ENCODE measurements at regions not wholly inside any gene's neighbourhood (a gene's known extent, or its start where the extent isn't known, plus 50 kb on each side); places are given as distances from the start of the nearest gene placed in this dataset.
"Not testable (repeated sequence)": the region's sequence is repeated elsewhere in the genome, so short reads cannot be mapped to it uniquely, and the experiment has no call there.

DNA sequence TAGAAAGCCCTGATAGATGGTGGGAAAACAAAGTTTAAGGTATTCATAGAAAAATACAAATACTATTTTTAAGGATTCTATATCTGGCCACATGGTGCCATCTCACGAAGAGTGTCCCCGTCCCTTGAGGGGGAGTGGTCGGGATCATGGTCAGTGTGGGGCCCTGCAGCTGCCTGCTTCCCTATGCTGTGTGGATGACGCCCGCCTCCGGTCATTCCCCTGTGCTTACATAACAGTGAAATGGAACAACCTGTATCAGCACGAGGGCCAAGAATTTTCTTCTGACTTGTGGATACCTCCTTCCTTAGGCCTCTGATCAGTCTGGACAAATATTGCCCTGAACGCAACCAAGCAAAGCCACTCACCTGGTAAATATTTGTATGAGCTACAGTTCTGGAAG is 2724.1 kb upstream of the TPTE start:
- H3K9me3 ChIP-seq (ENCODE audit: control insufficient read depth, low read length, poor library complexity, severe bottlenecking); H3K36me3 Mint-ChIP-seq (ENCODE audit: low read depth); H3K4me3 Mint-ChIP-seq; H3K4me1 Mint-ChIP-seq; DNase-seq; ATAC-seq; H3K27me3 Mint-ChIP-seq; H3K27ac Mint-ChIP-seq: not testable (repeated sequence)

DNA sequence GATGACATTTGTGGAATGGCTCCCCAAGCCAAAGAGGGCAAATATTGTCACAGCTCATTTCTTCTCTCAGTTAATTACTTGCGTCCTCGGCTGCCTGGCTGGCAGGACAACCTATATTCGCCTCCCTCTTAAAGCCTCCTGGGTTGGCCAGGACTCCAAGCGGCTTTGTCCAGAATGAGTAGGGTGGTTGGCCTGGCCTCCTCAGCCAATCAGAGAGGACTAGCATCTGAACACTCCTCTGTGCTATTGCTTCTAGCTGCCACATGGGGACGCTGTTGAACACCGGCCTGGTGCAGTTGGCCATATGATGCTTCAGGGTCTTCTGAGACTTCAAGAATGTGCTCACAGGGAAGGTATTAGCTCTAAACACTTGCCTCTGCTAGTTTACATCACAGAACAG is 2722.9 kb upstream of the TPTE start:
- H3K9me3 ChIP-seq (ENCODE audit: control insufficient read depth, low read length, poor library complexity, severe bottlenecking); H3K4me1 Mint-ChIP-seq; ATAC-seq: not testable (repeated sequence)

DNA sequence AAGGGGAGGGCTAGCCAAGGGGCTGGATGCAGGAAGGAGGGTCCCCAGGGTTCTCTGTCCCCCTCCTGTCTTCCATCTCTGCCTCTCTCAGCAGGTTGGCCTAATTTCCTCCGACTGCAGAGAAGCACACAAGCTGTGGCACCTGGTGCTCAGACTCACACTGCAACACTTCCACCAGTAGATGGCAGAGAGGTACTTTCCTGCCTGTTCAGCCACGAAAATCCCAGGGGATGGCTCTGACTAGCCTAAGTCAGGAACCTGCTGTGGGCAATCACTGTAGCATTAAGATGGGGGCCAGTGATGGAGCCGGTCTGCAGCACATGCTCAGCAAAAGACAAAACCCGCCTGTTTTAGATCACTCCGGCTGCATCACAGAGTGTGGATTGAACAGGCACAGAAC is 2721.7 kb upstream of the TPTE start:
- not testable (repeated sequence) for H3K27me3 Mint-ChIP-seq; ATAC-seq; H3K27ac Mint-ChIP-seq; H3K36me3 Mint-ChIP-seq (ENCODE audit: low read depth); DNase-seq; H3K4me3 Mint-ChIP-seq; H3K9me3 ChIP-seq (ENCODE audit: control insufficient read depth, low read length, poor library complexity, severe bottlenecking); H3K4me1 Mint-ChIP-seq

More for the DNA sequence above, 2722.9 kb upstream of the TPTE start:
- not testable (repeated sequence) for DNase-seq; H3K27ac Mint-ChIP-seq; H3K4me3 Mint-ChIP-seq; H3K36me3 Mint-ChIP-seq (ENCODE audit: low read depth); H3K27me3 Mint-ChIP-seq

DNA sequence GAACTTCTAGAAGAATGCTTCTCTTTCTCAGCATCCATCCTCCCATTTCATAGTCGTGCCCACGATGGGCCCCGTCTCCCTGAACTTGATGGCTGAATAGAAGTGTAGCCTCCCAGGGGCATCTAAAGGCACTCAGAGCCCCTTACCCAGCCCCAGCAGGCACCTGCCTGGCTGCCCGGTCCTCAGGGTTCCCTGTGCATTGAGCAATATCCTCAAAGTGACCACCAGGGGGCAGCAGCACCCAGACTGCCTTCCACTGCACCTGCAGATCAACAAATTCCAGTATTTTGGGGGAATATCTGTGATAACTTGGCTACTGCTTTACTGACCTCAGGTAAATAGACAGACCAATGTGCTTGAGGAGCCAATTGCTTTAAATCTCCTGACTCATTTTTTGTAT is 2707.9 kb upstream of the TPTE start:
- not testable (repeated sequence) for H3K36me3 Mint-ChIP-seq (ENCODE audit: low read depth); H3K27ac Mint-ChIP-seq; H3K9me3 ChIP-seq (ENCODE audit: control insufficient read depth, low read length, poor library complexity, severe bottlenecking); H3K27me3 Mint-ChIP-seq; H3K4me3 Mint-ChIP-seq; DNase-seq; H3K4me1 Mint-ChIP-seq
- ATAC-seq = peak; percentile 62

DNA sequence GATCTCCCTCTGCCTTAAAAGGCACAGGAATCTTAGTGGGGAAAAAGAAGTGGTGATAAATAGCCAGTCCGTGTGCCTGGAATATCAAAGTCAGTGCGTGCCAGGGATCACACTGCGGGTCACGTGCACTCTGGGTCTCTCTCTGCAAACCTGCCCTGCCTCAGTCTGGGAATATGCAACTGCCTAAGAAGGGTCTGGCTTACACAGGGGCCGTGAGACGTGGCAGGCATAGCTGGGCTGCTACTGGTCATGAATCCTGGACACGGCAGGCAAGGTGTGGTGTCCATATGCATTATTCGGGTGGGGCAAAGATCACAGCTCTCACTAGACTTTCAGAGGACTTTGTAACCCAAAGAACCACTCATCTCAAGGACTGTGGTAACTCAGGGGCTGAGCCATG is 2704.4 kb upstream of the TPTE start:
- H3K9me3 ChIP-seq (ENCODE audit: control insufficient read depth, low read length, poor library complexity, severe bottlenecking); H3K4me3 Mint-ChIP-seq; H3K36me3 Mint-ChIP-seq (ENCODE audit: low read depth); ATAC-seq; H3K4me1 Mint-ChIP-seq; H3K27me3 Mint-ChIP-seq; H3K27ac Mint-ChIP-seq; DNase-seq: not testable (repeated sequence)

DNA sequence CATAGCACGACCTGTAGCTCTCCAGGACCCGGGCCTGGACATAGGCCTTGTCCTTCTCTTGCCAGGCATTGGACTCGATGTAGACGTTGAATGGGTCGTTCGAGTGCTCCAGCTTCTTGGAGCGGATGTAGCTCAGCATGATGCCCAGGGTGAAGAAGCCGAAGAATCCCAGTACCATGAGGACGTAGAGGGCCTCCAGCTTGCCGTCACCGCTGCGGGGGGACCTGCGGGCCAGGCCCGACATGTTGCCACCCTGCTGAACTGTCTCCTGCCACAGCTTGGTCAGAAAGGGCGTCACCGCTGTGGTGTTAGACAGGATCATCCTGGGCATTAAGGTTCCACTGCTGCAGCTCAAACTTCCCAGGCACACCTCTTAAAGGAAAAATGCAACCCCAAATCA is 2702.1 kb upstream of the TPTE start:
- not testable (repeated sequence) for H3K36me3 Mint-ChIP-seq (ENCODE audit: low read depth); H3K27ac Mint-ChIP-seq; H3K27me3 Mint-ChIP-seq; ATAC-seq; H3K9me3 ChIP-seq (ENCODE audit: control insufficient read depth, low read length, poor library complexity, severe bottlenecking); H3K4me1 Mint-ChIP-seq; DNase-seq; H3K4me3 Mint-ChIP-seq

DNA sequence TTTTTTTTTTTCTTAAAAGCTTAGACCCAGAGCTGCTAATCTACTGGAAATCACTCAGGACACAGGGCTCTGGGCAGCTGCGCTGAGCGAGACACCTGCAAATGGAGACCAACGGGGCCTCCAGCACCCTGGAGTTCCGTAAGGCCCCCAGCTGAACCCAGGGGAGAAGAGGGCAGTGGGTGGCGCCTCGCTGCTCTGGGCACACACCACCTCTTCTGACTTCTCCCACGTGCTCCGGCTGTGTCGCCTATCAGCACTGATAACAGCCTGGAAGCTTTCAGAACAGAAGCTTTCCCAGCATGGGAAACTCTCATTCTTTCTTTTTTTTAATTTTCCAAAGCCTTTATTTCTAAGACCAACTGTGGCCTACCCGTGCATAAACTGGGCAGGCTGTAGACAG is 2695.8 kb upstream of the TPTE start:
- H3K36me3 Mint-ChIP-seq (ENCODE audit: low read depth); H3K4me1 Mint-ChIP-seq; H3K4me3 Mint-ChIP-seq; H3K9me3 ChIP-seq (ENCODE audit: control insufficient read depth, low read length, poor library complexity, severe bottlenecking); H3K27me3 Mint-ChIP-seq; DNase-seq; ATAC-seq; H3K27ac Mint-ChIP-seq: not testable (repeated sequence)

DNA sequence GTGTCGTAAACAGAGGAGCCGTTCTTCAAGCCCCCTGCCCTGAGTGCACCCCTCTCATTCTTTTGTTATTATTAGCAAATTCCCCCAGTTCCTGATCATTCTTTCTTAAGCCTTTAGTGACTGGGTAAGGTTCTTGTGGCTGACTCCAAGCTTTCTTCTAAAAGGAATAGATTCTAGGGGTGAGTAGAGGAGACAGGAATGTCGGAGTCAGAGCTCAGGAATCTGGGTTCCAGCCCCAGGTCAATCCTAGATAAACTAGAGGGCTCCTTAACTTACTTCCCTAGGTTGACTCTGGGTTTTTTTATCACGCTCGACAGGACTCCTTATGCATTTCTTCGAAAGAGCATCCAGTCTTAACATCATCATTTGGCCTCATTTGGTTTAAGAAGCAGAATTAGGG is 2695.2 kb upstream of the TPTE start:
- not testable (repeated sequence) for H3K27me3 Mint-ChIP-seq; H3K9me3 ChIP-seq (ENCODE audit: control insufficient read depth, low read length, poor library complexity, severe bottlenecking); H3K4me1 Mint-ChIP-seq; H3K27ac Mint-ChIP-seq; DNase-seq; ATAC-seq; H3K36me3 Mint-ChIP-seq (ENCODE audit: low read depth); H3K4me3 Mint-ChIP-seq

DNA sequence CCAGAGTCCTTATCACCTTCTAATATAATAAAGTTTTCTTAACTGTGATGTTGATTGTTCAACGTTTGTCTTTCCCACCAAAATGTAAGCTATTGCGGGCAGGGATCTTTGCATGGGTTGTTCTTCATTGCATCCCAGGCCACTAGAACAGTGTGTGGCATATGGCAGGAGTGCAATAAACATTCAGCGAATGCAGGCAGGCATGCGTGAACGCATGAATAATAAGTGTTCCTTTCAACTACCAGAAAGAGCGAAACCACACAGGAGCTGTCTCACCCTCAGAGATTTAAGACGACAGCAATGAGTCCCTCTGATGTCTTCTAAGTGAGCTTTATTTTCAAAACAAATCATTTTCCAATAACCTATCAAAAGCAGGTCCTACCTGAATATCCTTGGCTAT is 2693.1 kb upstream of the TPTE start:
- not testable (repeated sequence) for H3K4me3 Mint-ChIP-seq, H3K27ac Mint-ChIP-seq, H3K27me3 Mint-ChIP-seq

DNA sequence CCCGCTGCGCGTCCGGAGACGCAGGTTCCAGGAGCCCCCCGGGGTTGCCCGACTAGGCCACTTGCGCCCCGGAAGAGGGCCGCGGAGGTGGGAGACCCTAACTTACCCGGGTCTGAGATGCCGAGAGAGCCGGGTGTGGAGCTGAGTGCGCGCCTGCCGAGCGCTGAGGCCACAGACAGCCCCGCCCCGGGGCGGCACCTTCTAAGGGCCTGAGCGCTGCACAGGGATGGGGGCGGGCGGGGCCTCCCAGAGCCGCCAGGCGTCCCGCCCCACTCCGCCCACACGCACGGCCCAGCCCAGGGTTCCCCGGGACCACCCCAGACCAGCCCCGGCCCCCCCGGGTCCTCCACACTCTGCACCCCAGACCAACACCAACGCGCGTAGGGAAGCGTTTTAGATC is 2692.0 kb upstream of the TPTE start:
- not testable (repeated sequence) for H3K27ac Mint-ChIP-seq; H3K4me3 Mint-ChIP-seq; H3K27me3 Mint-ChIP-seq; H3K4me1 Mint-ChIP-seq; DNase-seq; H3K9me3 ChIP-seq (ENCODE audit: control insufficient read depth, low read length, poor library complexity, severe bottlenecking); H3K36me3 Mint-ChIP-seq (ENCODE audit: low read depth); ATAC-seq

More for the DNA sequence above, 2693.1 kb upstream of the TPTE start:
- not testable (repeated sequence) for H3K9me3 ChIP-seq (ENCODE audit: control insufficient read depth, low read length, poor library complexity, severe bottlenecking); DNase-seq; ATAC-seq; H3K4me1 Mint-ChIP-seq; H3K36me3 Mint-ChIP-seq (ENCODE audit: low read depth)

DNA sequence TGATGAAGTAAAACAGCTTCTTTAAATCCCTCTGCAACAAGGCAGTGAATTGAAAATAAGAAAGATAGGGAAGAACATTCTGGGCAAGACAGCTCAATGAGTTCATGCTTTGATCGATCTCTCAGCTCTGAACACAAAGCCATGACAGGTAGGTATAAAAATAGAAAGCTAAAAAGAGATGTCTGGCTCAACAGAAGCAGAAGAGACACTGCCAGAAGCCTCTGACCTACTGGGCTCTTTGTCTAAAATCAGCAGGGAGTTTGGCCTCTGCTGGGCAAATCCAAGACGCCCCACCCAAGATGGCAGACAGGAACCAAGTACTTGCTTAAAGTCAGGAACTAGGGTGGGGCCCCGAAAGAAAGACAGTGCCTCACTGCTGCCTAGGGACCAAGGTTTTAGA is 2684.1 kb upstream of the TPTE start:
- H3K4me1 Mint-ChIP-seq; H3K9me3 ChIP-seq (ENCODE audit: control insufficient read depth, low read length, poor library complexity, severe bottlenecking); ATAC-seq; DNase-seq; H3K36me3 Mint-ChIP-seq (ENCODE audit: low read depth); H3K27me3 Mint-ChIP-seq; H3K4me3 Mint-ChIP-seq; H3K27ac Mint-ChIP-seq: not testable (repeated sequence)

DNA sequence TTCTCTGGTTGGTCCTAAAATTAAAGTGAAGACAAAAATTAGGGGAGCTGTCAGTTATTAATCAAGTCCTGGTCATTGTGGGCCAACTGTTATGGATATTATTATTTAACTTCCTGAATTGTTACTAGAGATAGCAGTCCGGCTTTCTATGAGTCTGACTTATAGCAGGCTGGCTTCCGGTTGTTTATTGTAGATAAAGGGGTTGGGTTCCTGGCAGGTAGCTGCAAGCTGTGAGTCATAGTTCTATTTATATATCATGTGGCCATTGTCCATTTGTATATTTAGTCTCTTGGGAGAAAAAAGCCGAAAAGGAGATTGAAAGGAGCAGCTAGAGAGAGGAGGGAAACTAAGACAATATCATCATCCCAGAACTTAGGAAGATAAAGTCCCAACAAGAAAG is 2668.0 kb upstream of the TPTE start:
- not testable (repeated sequence) for H3K36me3 Mint-ChIP-seq (ENCODE audit: low read depth); H3K4me3 Mint-ChIP-seq; DNase-seq; H3K27ac Mint-ChIP-seq; H3K4me1 Mint-ChIP-seq; H3K27me3 Mint-ChIP-seq; ATAC-seq; H3K9me3 ChIP-seq (ENCODE audit: control insufficient read depth, low read length, poor library complexity, severe bottlenecking)

DNA sequence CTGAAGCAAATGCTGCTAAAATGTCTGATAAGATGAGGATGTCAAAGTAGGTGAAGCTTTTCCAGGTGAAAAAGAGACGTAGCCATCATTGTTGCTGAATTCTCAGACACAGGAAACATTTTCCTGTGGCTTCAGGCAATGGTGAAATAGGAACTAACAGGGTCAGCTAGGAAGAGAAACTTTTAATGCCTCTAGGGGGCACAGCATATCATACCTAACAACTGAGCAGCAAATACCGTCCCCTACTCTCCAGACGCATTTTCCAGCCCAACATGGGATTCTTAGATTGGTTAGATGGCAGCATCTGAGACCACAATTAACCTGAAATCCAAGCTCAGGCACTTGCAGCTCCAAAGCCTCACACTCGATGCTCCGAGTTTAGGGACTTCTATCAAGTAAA is 2667.5 kb upstream of the TPTE start:
- DNase-seq; H3K9me3 ChIP-seq (ENCODE audit: control insufficient read depth, low read length, poor library complexity, severe bottlenecking); H3K27me3 Mint-ChIP-seq; ATAC-seq; H3K36me3 Mint-ChIP-seq (ENCODE audit: low read depth); H3K4me1 Mint-ChIP-seq; H3K4me3 Mint-ChIP-seq; H3K27ac Mint-ChIP-seq: not testable (repeated sequence)

Measured in T-helper 17 cell (primary cell).